K562 (cell line): ENCODE measurements at regions not wholly inside any gene's neighbourhood (a gene's known extent, or its start where the extent isn't known, plus 50 kb on each side); places are given as distances from the start of the nearest gene placed in this dataset.

Experiments used
- ATAC-seq: fragments of 200-7000 bp; cut with Tn5 transposase; 3 replicates; pipeline ENCODE4 v1.9.1; 2020; ENCODE audit warnings: moderate library complexity
- BruUV-seq: library from RNA; stranded (reverse); fragments of 400-500 nt; replicated peaks from 2 replicates; lab custom pipeline; 2021; lab: Mats Ljungman, UMichigan
- CTCF ChIA-PET: fragments of 300-600 bp; formaldehyde crosslinking; extraction: SDS; loops from one replicate; lab custom pipeline; 2021; ENCODE audit warnings: low intra/inter-chr PET ratio; lab: Yijun Ruan, JAX
- POLR2A ChIA-PET: fragments of 300-600, 350-650 bp; sonication (Branson Sonifier 250); formaldehyde crosslinking; extraction: SDS; loops from one replicate; lab custom pipeline; 2021; ENCODE audit warnings: antibody characterized with exemption, inconsistent platforms; lab: Yijun Ruan, JAX
- DNase-seq, 4 experiments: peaks; one replicate each; pipeline versions ENCODE4 v3.0.0 to v3.0.0-alpha.2; 2011 to 2018; ENCODE audit warnings: low spot score in 3 of 4, mixed read lengths in 3 of 4; ENCODE audit errors: extremely low read depth in 1 of 4
- FAIRE-seq: peaks from 2 replicates; lab custom pipeline; 2011; peaks lifted over from hg19 to GRCh38; lab: Jason Lieb, UNC
- H2AFZ ChIP-seq: 2 replicates; pipeline ENCODE4 v1.6.0; 2011; ENCODE audit warnings: low read depth, low read length, control low read depth, inconsistent platforms
- H3K27ac ChIP-seq: fragments of 200-600 bp; 3 replicates; pipeline ENCODE4 v1.8.0; 2011; ENCODE audit warnings: low read depth, mild to moderate bottlenecking, control low read depth, inconsistent platforms, low read length, moderate library complexity, mixed read lengths; ENCODE audit errors: extremely low read depth
- H3K27me3 ChIP-seq, 2 experiments: fragments of 300-600 bp in 1 of 2; 2 replicates in 1 of 2; 3 replicates in 1 of 2; pipeline versions ENCODE4 v1.6.0 to v1.8.0; 2011; ENCODE audit warnings: inconsistent platforms in 2 of 2, low read length in 2 of 2, mild to moderate bottlenecking in 1 of 2, mixed read lengths in 1 of 2, moderate library complexity in 1 of 2; ENCODE audit not compliant: control insufficient read depth in 2 of 2, insufficient read depth in 2 of 2
- H3K36me3 ChIP-seq: fragments of 300-600 bp; 3 replicates; pipeline ENCODE4 v1.8.0; 2011; ENCODE audit warnings: mild to moderate bottlenecking, low read length, inconsistent platforms; ENCODE audit not compliant: control insufficient read depth, insufficient read depth
- H3K4me1 ChIP-seq, 2 experiments: fragments of 200-600 bp in 1 of 2; replicated peaks in 1 of 2; 2 replicates in 1 of 2; 3 replicates in 1 of 2; pipeline versions ENCODE4 v1.5.1 to v1.8.0; 2011; ENCODE audit warnings: inconsistent platforms in 2 of 2, low read length in 2 of 2, mild to moderate bottlenecking in 1 of 2, mixed read lengths in 1 of 2, moderate library complexity in 1 of 2; ENCODE audit not compliant: control insufficient read depth in 2 of 2, insufficient read depth in 2 of 2
- H3K4me2 ChIP-seq: 2 replicates; pipeline ENCODE4 v1.6.1; 2011; ENCODE audit warnings: low read length, control low read depth, inconsistent platforms, mixed read lengths; ENCODE audit not compliant: insufficient read depth
- H3K4me3 ChIP-seq: fragments of 200-600 bp; sonication (generic), shearing (Covaris generic); 2 replicates; pipeline ENCODE4 v1.5.1; 2016; ENCODE audit warnings: control low read depth, inconsistent platforms
- H3K79me2 ChIP-seq: fragments of 200-600 bp; 3 replicates; pipeline ENCODE4 v1.8.0; 2011; ENCODE audit warnings: low read length, inconsistent platforms; ENCODE audit not compliant: control insufficient read depth, insufficient read depth
- H3K9ac ChIP-seq, 2 experiments: 2 replicates each; pipeline versions ENCODE4 v1.6.0 to v1.6.1; 2011; ENCODE audit warnings: low read depth in 2 of 2, low read length in 2 of 2, control low read depth in 1 of 2, inconsistent platforms in 1 of 2, mild to moderate bottlenecking in 1 of 2, mixed read lengths in 1 of 2; ENCODE audit not compliant: insufficient read depth in 1 of 2
- H3K9me1 ChIP-seq: one replicate; pipeline ENCODE4 v1.6.0; 2011; ENCODE audit warnings: inconsistent platforms, mild to moderate bottlenecking, low read length, moderate library complexity; ENCODE audit not compliant: control insufficient read depth, insufficient read depth
- H3K9me3 ChIP-seq: replicated peaks from 2 replicates; pipeline ENCODE4 v1.5.1; 2011; ENCODE audit warnings: low read depth, low read length, inconsistent platforms; ENCODE audit not compliant: control insufficient read depth, insufficient read depth
- H4K20me1 ChIP-seq: replicated peaks from 2 replicates; pipeline ENCODE4 v1.6.1; 2011; ENCODE audit warnings: low read length, inconsistent platforms, mixed read lengths; ENCODE audit not compliant: control insufficient read depth, insufficient read depth
- GTF2E2 ChIP-seq: fragments of 200-800 bp; sonication (Bioruptor generic); IDR thresholded peaks from 2 replicates; pipeline ENCODE4 v1.6.1; 2016; ENCODE audit warnings: missing genetic modification characterization, missing compliant biosample characterization
- KAT2B ChIP-seq: IDR thresholded peaks from one replicate; pipeline ENCODE4 v1.6.1; 2012; ENCODE audit warnings: low read depth, mild to moderate bottlenecking, control low read depth, inconsistent platforms, low read length, moderate library complexity
- KLF6 ChIP-seq: fragments of 250-450 bp; sonication (Bioruptor Pico); IDR thresholded peaks from 2 replicates; pipeline ENCODE4 v1.4.0; 2020; ENCODE audit warnings: mild to moderate bottlenecking, moderate library complexity, borderline replicate concordance
- LARP7 ChIP-seq: fragments of 450-650 bp; IDR thresholded peaks from 2 replicates; pipeline ENCODE4 v1.6.1; 2016
- NCOA4 ChIP-seq: fragments of 450-650 bp; IDR thresholded peaks from 2 replicates; pipeline ENCODE4 v1.6.1; 2018; ENCODE audit warnings: mild to moderate bottlenecking; ENCODE audit not compliant: partially characterized antibody
- NEUROD1 ChIP-seq: fragments of 150-350 bp; IDR thresholded peaks from 2 replicates; pipeline ENCODE4 v1.6.1; 2014; ENCODE audit warnings: borderline replicate concordance, low read length, low read depth; ENCODE audit not compliant: partially characterized antibody
- NR0B1 ChIP-seq: fragments of 450-650 bp; IDR thresholded peaks from one replicate; pipeline ENCODE4 v1.6.1; 2018; ENCODE audit warnings: mild to moderate bottlenecking, moderate library complexity; ENCODE audit not compliant: partially characterized antibody
- PYGO2 ChIP-seq: fragments of 450-650 bp; IDR thresholded peaks from 2 replicates; pipeline ENCODE4 v1.6.1; 2016; ENCODE audit warnings: mild to moderate bottlenecking, missing genetic modification characterization, moderate library complexity, missing compliant biosample characterization
- SETDB1 ChIP-seq: IDR thresholded peaks from one replicate; pipeline ENCODE4 v1.6.1; 2012; ENCODE audit warnings: low read length, control low read depth, inconsistent platforms
- SIN3A ChIP-seq, 2 experiments: fragments of 150-350 bp in 1 of 2; IDR thresholded peaks; 2 replicates each; pipeline ENCODE4 v1.6.1; 2011 to 2016; ENCODE audit warnings: borderline replicate concordance in 2 of 2, low read depth in 2 of 2, low read length in 2 of 2, mild to moderate bottlenecking in 2 of 2, moderate library complexity in 2 of 2; ENCODE audit not compliant: control insufficient read depth in 1 of 2
- SP1 ChIP-seq: sonication (generic); formaldehyde crosslinking; IDR thresholded peaks from 2 replicates; pipeline ENCODE4 v1.8.1; 2022; ENCODE audit warnings: mild to moderate bottlenecking, missing genetic modification reagents
- TBL1XR1 ChIP-seq, 2 experiments: IDR thresholded peaks; 2 replicates each; pipeline ENCODE4 v1.6.1; 2012; ENCODE audit warnings: improper control_type of control experiment in 2 of 2, low read length in 2 of 2, mild to moderate bottlenecking in 1 of 2
- ZNF134 ChIP-seq: fragments of 250-450 bp; sonication (Bioruptor Pico); conservative IDR thresholded peaks from 2 replicates; pipeline ENCODE4 v1.4.0; 2020
- ZNF174 ChIP-seq: fragments of 250-450 bp; sonication (Bioruptor Pico); IDR thresholded peaks from 2 replicates; pipeline ENCODE4 v1.4.0; 2020; ENCODE audit warnings: mild to moderate bottlenecking
- ZNF184 ChIP-seq: sonication (generic); formaldehyde crosslinking; IDR thresholded peaks from 2 replicates; pipeline ENCODE4 v1.5.0; 2020; ENCODE audit warnings: missing genetic modification reagents
- ZNF280B ChIP-seq: fragments of 250-450 bp; sonication (Bioruptor Pico); IDR thresholded peaks from 2 replicates; pipeline ENCODE4 v1.5.1; 2021; ENCODE audit warnings: mild to moderate bottlenecking
- ZNF699 ChIP-seq: fragments of 250-450 bp; sonication (Bioruptor Pico); IDR thresholded peaks from 2 replicates; pipeline ENCODE4 v1.8.0; 2021; ENCODE audit warnings: mild to moderate bottlenecking, moderate library complexity; ENCODE audit not compliant: insufficient replicate concordance
- WGBS: fragments of 100-300 bp; shearing (Covaris generic); methylation state at CpG from one replicate; pipeline ENCODE4 v1.1.6; 2016; ENCODE audit warnings: low coverage, mixed read lengths; ENCODE audit not compliant: insufficient coverage; ENCODE audit errors: missing lambda C conversion rate; 5-methylcytosine and 5-hydroxymethylcytosine counted together
- in situ Hi-C: fragments of 300-500 bp; cut with MboI; formaldehyde crosslinking; loops from 4 replicates; pipeline ENCODE4 v1.15.0; 2018; ENCODE audit warnings: inconsistent platforms, mixed read lengths
- intact Hi-C: fragments of 100-400 bp; cut with micrococcal nuclease; formaldehyde crosslinking; loops from 2 replicates; pipeline ENCODE4 v1.14.2; 2022
- TF ChIP-seq, protein P1 (sequence below), 3 experiments: IDR thresholded peaks in 2 of 3; conservative IDR thresholded peaks in 1 of 3; 2 replicates each; pipeline ENCODE4 v1.5.1; 2011 to 2012; ENCODE audit warnings: low read length in 3 of 3, mild to moderate bottlenecking in 3 of 3, control low read depth in 2 of 3, improper control_type of control experiment in 1 of 3, inconsistent platforms in 1 of 3, low read depth in 1 of 3, mixed read lengths in 1 of 3, moderate library complexity in 1 of 3; ENCODE audit not compliant: insufficient read depth in 2 of 3

GRCh38 chr3:182052757-182053156, 341.0 kb downstream of the SOX2 start:
- Histone ChIP-seq H2AFZ (no peak overlapping the region), H3K4me2 (no peak overlapping the region), H3K9me3 (no peaks in the 10 kb centered on the region), H3K9ac (no peak overlapping the region), H3K4me3 (no peak overlapping the region), H4K20me1 (no peaks in the 10 kb centered on the region), H3K4me1 (no peaks in the 10 kb centered on the region), H3K79me2 (no peaks in the 10 kb centered on the region), H3K27ac (no peak overlapping the region), H3K27me3 (no peaks in the 10 kb centered on the region), H3K9me1 (no peaks in the 10 kb centered on the region), H3K36me3 (no peaks in the 10 kb centered on the region)
- DNase-seq (no peak), FAIRE-seq (no peak), ATAC-seq (no peak)
- POLR2A ChIA-PET, result no interaction called here
- intact Hi-C loops, result no loop called here
- no TSS peak for BruUV-seq
- 0% methylated on average over 2 of the region's 2 CpGs for WGBS
- CTCF ChIA-PET, result no interaction called here
- TF ChIP-seq KAT2B (no peak), SP1 (CRISPR knock-in tag) (no peak), ZNF280B (no peak), ZNF699 (no peak), ZNF134 (CRISPR knock-in tag) (no peak), SETDB1 (no peak), PYGO2 (tag) (no peak), GTF2E2 (tag) (no peak), TBL1XR1 (IDR thresholded peaks at IDR 0.05; ENCODE audit: low read length in 2 of 2) (no peak), SIN3A (IDR thresholded peaks at IDR 0.05; ENCODE audit: borderline replicate concordance in 2 of 2, control insufficient read depth in 1 of 2, low read depth in 2 of 2, low read length in 2 of 2) (no peak), NCOA4 (no peak), NR0B1 (no peak), NEUROD1 (no peak), KLF6 (CRISPR knock-in tag) (no peak), LARP7 (no peak), ZNF174 (CRISPR knock-in tag) (no peak), ZNF184 (CRISPR knock-in tag) (no peak)
- TF ChIP-seq, protein P1, sequence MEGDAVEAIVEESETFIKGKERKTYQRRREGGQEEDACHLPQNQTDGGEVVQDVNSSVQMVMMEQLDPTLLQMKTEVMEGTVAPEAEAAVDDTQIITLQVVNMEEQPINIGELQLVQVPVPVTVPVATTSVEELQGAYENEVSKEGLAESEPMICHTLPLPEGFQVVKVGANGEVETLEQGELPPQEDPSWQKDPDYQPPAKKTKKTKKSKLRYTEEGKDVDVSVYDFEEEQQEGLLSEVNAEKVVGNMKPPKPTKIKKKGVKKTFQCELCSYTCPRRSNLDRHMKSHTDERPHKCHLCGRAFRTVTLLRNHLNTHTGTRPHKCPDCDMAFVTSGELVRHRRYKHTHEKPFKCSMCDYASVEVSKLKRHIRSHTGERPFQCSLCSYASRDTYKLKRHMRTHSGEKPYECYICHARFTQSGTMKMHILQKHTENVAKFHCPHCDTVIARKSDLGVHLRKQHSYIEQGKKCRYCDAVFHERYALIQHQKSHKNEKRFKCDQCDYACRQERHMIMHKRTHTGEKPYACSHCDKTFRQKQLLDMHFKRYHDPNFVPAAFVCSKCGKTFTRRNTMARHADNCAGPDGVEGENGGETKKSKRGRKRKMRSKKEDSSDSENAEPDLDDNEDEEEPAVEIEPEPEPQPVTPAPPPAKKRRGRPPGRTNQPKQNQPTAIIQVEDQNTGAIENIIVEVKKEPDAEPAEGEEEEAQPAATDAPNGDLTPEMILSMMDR (IDR thresholded peaks at IDR 0.05 in 2 of 3, conservative IDR thresholded peaks at IDR 0.05 in 1 of 3; ENCODE audit: insufficient read depth in 2 of 3, low read depth in 1 of 3, low read length in 3 of 3), result no peak
- in situ Hi-C loops, result no loop called here
